ENCODE measurements at regions not wholly inside any gene's neighbourhood (a gene's known extent, or its start where the extent isn't known, plus 50 kb on each side); places are given as distances from the start of the nearest gene placed in this dataset.

GRCh38 chr11:62026739-62027370, 59.4 kb upstream of the FTH1 start:
- TF ChIP-seq POLR2A (IDR thresholded peaks at IDR 0.05; ENCODE audit: low read depth, low read length) (no peak), EZH2 (IDR thresholded peaks at IDR 0.05; ENCODE audit: borderline replicate concordance, low read depth, low read length, severe bottlenecking) (no peak)
- TF ChIP-seq, protein P1, sequence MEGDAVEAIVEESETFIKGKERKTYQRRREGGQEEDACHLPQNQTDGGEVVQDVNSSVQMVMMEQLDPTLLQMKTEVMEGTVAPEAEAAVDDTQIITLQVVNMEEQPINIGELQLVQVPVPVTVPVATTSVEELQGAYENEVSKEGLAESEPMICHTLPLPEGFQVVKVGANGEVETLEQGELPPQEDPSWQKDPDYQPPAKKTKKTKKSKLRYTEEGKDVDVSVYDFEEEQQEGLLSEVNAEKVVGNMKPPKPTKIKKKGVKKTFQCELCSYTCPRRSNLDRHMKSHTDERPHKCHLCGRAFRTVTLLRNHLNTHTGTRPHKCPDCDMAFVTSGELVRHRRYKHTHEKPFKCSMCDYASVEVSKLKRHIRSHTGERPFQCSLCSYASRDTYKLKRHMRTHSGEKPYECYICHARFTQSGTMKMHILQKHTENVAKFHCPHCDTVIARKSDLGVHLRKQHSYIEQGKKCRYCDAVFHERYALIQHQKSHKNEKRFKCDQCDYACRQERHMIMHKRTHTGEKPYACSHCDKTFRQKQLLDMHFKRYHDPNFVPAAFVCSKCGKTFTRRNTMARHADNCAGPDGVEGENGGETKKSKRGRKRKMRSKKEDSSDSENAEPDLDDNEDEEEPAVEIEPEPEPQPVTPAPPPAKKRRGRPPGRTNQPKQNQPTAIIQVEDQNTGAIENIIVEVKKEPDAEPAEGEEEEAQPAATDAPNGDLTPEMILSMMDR (IDR thresholded peaks at IDR 0.05; ENCODE audit: extremely low read depth in 1 of 2, insufficient read depth in 1 of 2, low read depth in 1 of 2, low read length in 2 of 2): no peak
- TF ChIP-seq, protein P2, sequence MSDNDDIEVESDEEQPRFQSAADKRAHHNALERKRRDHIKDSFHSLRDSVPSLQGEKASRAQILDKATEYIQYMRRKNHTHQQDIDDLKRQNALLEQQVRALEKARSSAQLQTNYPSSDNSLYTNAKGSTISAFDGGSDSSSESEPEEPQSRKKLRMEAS (IDR thresholded peaks at IDR 0.05; ENCODE audit: insufficient read depth, insufficient read length): no peak

Measured in endothelial cell of umbilical vein (primary cell).